Spleen (tissue), 11 donors: ENCODE measurements at regions not wholly inside any gene's neighbourhood (a gene's known extent, or its start where the extent isn't known, plus 50 kb on each side); places are given as distances from the start of the nearest gene placed in this dataset.

Experiments
- DNase-seq: peaks from one replicate; pipeline ENCODE4 v3.0.0-alpha.2; 2020
- H3K27ac ChIP-seq, 8 donors: fragments of 200-600 bp; sonication (generic) in 7 of 8; 1 replicate in 4 of 8; 2 replicates in 4 of 8; pipeline versions ENCODE4 v1.5.0 to v1.8.0; 2016 to 2021; ENCODE audit warnings: inconsistent platforms in 4 of 8, mild to moderate bottlenecking in 4 of 8, moderate library complexity in 1 of 8
- H3K27me3 ChIP-seq, 7 donors: fragments of 200-600 bp; sonication (generic) in 6 of 7; replicated peaks in 1 of 7; 1 replicate in 4 of 7; 2 replicates in 3 of 7; pipeline versions ENCODE4 v1.5.0 to v1.8.0; 2016 to 2021; ENCODE audit warnings: inconsistent platforms in 3 of 7, mild to moderate bottlenecking in 1 of 7
- H3K36me3 ChIP-seq, 6 donors: fragments of 200-600 bp; sonication (generic) in 5 of 6; 1 replicate in 4 of 6; 2 replicates in 2 of 6; pipeline versions ENCODE4 v1.5.0 to v1.8.0; 2016 to 2021; ENCODE audit warnings: inconsistent platforms in 2 of 6
- H3K4me1 ChIP-seq, 6 donors: fragments of 200-600 bp; sonication (generic) in 5 of 6; 1 replicate in 3 of 6; 2 replicates in 3 of 6; pipeline versions ENCODE4 v1.5.0 to v1.8.0; 2016 to 2021; ENCODE audit warnings: inconsistent platforms in 3 of 6
- H3K4me3 ChIP-seq, 8 donors: fragments of 200-600 bp; sonication (generic) in 7 of 8; 1 replicate in 4 of 8; 2 replicates in 4 of 8; pipeline versions ENCODE4 v1.5.0 to v1.8.0; 2016 to 2021; ENCODE audit warnings: inconsistent platforms in 4 of 8, mild to moderate bottlenecking in 4 of 8, moderate library complexity in 2 of 8
- H3K9me3 ChIP-seq, 8 donors: fragments of 200-600 bp; sonication (generic) in 7 of 8; 1 replicate in 4 of 8; 2 replicates in 4 of 8; pipeline versions ENCODE4 v1.5.0 to v1.8.0; 2016 to 2021; ENCODE audit warnings: inconsistent platforms in 4 of 8
- CTCF ChIP-seq, 11 experiments: fragments of 200-600 bp in 7 of 11; fragments of 450-650 bp in 4 of 11; sonication (generic) in 4 of 11; IDR thresholded peaks in 8 of 11; conservative IDR thresholded peaks in 3 of 11; 1 replicate in 7 of 11; 2 replicates in 4 of 11; pipeline versions ENCODE4 v1.4.0 to v1.8.0; 2016 to 2021; ENCODE audit warnings: antibody characterized with exemption in 11 of 11, inconsistent platforms in 4 of 11, mild to moderate bottlenecking in 1 of 11
- POLR2A ChIP-seq, 3 donors: fragments of 450-650 bp; IDR thresholded peaks; one replicate each; pipeline ENCODE4 v1.5.1; 2017; ENCODE audit warnings: antibody characterized with exemption in 3 of 3, mild to moderate bottlenecking in 1 of 3
- POLR2AphosphoS5 ChIP-seq, 3 donors: sonication (generic); formaldehyde crosslinking; IDR thresholded peaks; one replicate each; pipeline ENCODE4 v1.5.1; 2017; ENCODE audit warnings: antibody characterized with exemption in 3 of 3
- WGBS, 5 donors: extraction: QIAGEN DNeasy Blood & Tissue Kit in 3 of 5; methylation state at CpG; one replicate each; pipeline versions ENCODE4 v1.1.5 to v1.1.7; 2013 to 2018; 5-methylcytosine and 5-hydroxymethylcytosine counted together
- intact Hi-C: fragments of 100-400 bp; cut with DNase I; formaldehyde crosslinking; loops from one replicate; pipeline ENCODE4 v1.15.0; 2023; ENCODE audit warnings: low total_unique reads
- donor health status: healthy with polysubstance abuse.
- donor health status: DM: no; HTN: no; CAD: no; lungs with moderate emphysema.
- donor health status: DM: no; HTN: no; CAD: no.
- donor health status: Bipolar disorder and iron deficiency.
- donor health status: healthy.
- donor health status: DM: no; HTN: no; CAD: no.
- donor health status: DM: yes; HTN: yes; CAD: no.

GRCh38 chr5:44543511-44543910 is 154.3 kb upstream of the FGF10 start:
- no peaks in the 10 kb centered on the region for H3K4me1 ChIP-seq
- H3K27me3 ChIP-seq: no peaks in the 10 kb centered on the region
- DNase-seq: no peak
- no peak overlapping the region for H3K27ac ChIP-seq
- H3K4me3 ChIP-seq: no peak overlapping the region
- intact Hi-C loops: no loop called here
- no peaks in the 10 kb centered on the region for H3K9me3 ChIP-seq
- no peak for TF ChIP-seq CTCF (IDR thresholded peaks at IDR 0.05 in 8 of 11, conservative IDR thresholded peaks at IDR 0.05 in 3 of 11)
- no peak for TF ChIP-seq POLR2AphosphoS5 (IDR thresholded peaks at IDR 0.05)
- TF ChIP-seq POLR2A (IDR thresholded peaks at IDR 0.05): no peak
- H3K36me3 ChIP-seq: no peaks in the 10 kb centered on the region

GRCh38 chr5:44542470-44542869 is 153.2 kb upstream of the FGF10 start:
- TF ChIP-seq POLR2AphosphoS5 (IDR thresholded peaks at IDR 0.05) (no peak), POLR2A (IDR thresholded peaks at IDR 0.05) (no peak), CTCF (IDR thresholded peaks at IDR 0.05 in 8 of 11, conservative IDR thresholded peaks at IDR 0.05 in 3 of 11) (no peak)
- H3K9me3 ChIP-seq: no peaks in the 10 kb centered on the region
- H3K36me3 ChIP-seq: no peaks in the 10 kb centered on the region
- no peak overlapping the region for H3K27ac ChIP-seq
- WGBS, 5 donors: 77 to 90% (median 82%) methylated on average over 1 of the region's 1 CpG
- no peak overlapping the region for H3K4me3 ChIP-seq
- no peaks in the 10 kb centered on the region for H3K27me3 ChIP-seq
- no peak for DNase-seq
- intact Hi-C loops: no loop called here
- H3K4me1 ChIP-seq: no peaks in the 10 kb centered on the region

- H3K36me3 ChIP-seq: no peaks in the 10 kb centered on the region
- H3K27me3 ChIP-seq: no peaks in the 10 kb centered on the region
- H3K27ac ChIP-seq: no peak overlapping the region
- no peak for DNase-seq
- intact Hi-C loops: no loop called here
- no peak overlapping the region for H3K4me3 ChIP-seq
- no peak for TF ChIP-seq POLR2AphosphoS5 (IDR thresholded peaks at IDR 0.05)
- no peak for TF ChIP-seq CTCF (IDR thresholded peaks at IDR 0.05 in 8 of 11, conservative IDR thresholded peaks at IDR 0.05 in 3 of 11)
- TF ChIP-seq POLR2A (IDR thresholded peaks at IDR 0.05): no peak
- WGBS, 5 donors: 74 to 82% (median 76%) methylated on average over 3 of the region's 3 CpGs
- no peaks in the 10 kb centered on the region for H3K4me1 ChIP-seq
- no peaks in the 10 kb centered on the region for H3K9me3 ChIP-seq
These were observed 150.3 kb upstream of the FGF10 start for GRCh38 chr5:44539602-44539919.

- intact Hi-C loops: no loop called here
- H3K4me1 ChIP-seq: no peaks in the 10 kb centered on the region
- 69 to 77% (median 76%) methylated on average over 9 of the region's 9 CpGs for WGBS, 5 donors
- H3K9me3 ChIP-seq: no peaks in the 10 kb centered on the region
- H3K27ac ChIP-seq: no peak overlapping the region
- no peaks in the 10 kb centered on the region for H3K27me3 ChIP-seq
- H3K36me3 ChIP-seq: no peaks in the 10 kb centered on the region
- DNase-seq: no peak
- H3K4me3 ChIP-seq: no peak overlapping the region
- TF ChIP-seq POLR2A (IDR thresholded peaks at IDR 0.05): no peak
- TF ChIP-seq CTCF (IDR thresholded peaks at IDR 0.05 in 8 of 11, conservative IDR thresholded peaks at IDR 0.05 in 3 of 11): no peak
- TF ChIP-seq POLR2AphosphoS5 (IDR thresholded peaks at IDR 0.05): no peak
These were observed 149.8 kb upstream of the FGF10 start for GRCh38 chr5:44538797-44539601.
